Activated CD8-positive, alpha-beta T cell treated with anti-CD3 and anti-CD28 coated beads for 36 hours (primary cell): ENCODE measurements at regions not wholly inside any gene's neighbourhood (a gene's known extent, or its start where the extent isn't known, plus 50 kb on each side); places are given as distances from the start of the nearest gene placed in this dataset.

Experiments used
- ATAC-seq: fragments of 200-7000 bp; cut with Tn5 transposase; one replicate; pipeline ENCODE4 v1.10.0; 2021; ENCODE audit warnings: mild to moderate bottlenecking, moderate library complexity
- CTCF ChIA-PET: fragments of 350-600 bp; sonication (Branson Sonifier 250); formaldehyde crosslinking; loops from one replicate; lab custom pipeline; 2021; ENCODE audit warnings: antibody characterized with exemption; lab: Charles Lee
- POLR2A ChIA-PET: fragments of 350-600 bp; sonication (Branson Sonifier 250); formaldehyde crosslinking; loops from one replicate; lab custom pipeline; 2021; ENCODE audit warnings: antibody characterized with exemption; lab: Charles Lee
- DNase-seq: peaks from one replicate; pipeline ENCODE4 v3.0.0-alpha.2; 2020
- H3K27ac Mint-ChIP-seq: one replicate; pipeline ENCODE4 v1.8.0; 2021; ENCODE audit warnings: mild to moderate bottlenecking, mixed read lengths
- H3K27me3 Mint-ChIP-seq: one replicate; pipeline ENCODE4 v1.8.0; 2021; ENCODE audit warnings: mixed read lengths
- H3K36me3 Mint-ChIP-seq: one replicate; pipeline ENCODE4 v1.8.0; 2021; ENCODE audit warnings: low read depth, mixed read lengths
- H3K4me1 Mint-ChIP-seq: one replicate; pipeline ENCODE4 v1.8.0; 2021; ENCODE audit warnings: low read depth, mixed read lengths
- H3K4me3 Mint-ChIP-seq: one replicate; pipeline ENCODE4 v1.8.0; 2021; ENCODE audit warnings: mild to moderate bottlenecking, moderate library complexity, mixed read lengths
- H3K9me3 Mint-ChIP-seq: one replicate; pipeline ENCODE4 v1.8.0; 2021; ENCODE audit warnings: mixed read lengths
- CTCF ChIP-seq: fragments of 200-600 bp; IDR thresholded peaks from one replicate; pipeline ENCODE4 v1.8.0; 2022; ENCODE audit warnings: antibody characterized with exemption, mild to moderate bottlenecking
- intact Hi-C: fragments of 100-400 bp; cut with micrococcal nuclease; formaldehyde crosslinking; loops from one replicate; pipeline ENCODE4 v1.10.0; 2022

DNA sequence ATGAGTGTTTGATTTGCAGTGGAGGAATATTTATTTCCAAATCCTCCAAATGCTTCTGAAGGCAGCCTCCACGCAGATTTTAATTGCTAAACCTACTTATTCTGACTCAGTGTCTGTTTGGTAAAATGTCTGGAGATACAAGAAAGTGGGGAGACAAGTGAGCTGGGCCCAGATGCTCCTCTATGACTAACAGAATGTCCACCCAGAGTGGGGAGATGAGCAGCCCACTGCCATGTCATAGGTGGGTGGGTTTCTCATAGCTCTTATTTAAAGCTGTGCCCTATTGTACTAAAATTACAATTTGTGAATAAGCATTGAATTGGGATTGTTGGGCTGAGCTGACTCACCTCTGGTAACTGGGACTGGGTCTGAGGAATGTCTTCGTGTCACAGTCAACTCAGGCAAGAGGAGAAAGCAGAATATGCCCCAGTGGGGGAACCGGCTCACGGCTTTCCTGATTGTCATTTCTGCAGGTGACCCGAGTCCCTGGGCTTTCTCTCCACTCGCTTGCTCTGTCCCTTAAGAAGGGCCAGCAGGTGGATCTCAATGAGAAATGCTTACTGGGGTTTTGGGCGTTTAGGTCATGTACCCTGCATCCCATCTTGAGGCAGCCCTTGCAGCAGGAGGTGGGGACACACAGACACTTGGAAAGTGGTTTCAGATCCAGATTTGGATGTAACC, 116.3 kb upstream of the SPRED2 start:
- no peak for TF ChIP-seq CTCF
- Mint-ChIP-seq H3K4me1 (peaks cover 17% of the 10 kb centered on the region), H3K36me3 (no peaks in the 10 kb centered on the region), H3K27ac (no peak overlapping the region), H3K4me3 (no peak overlapping the region), H3K27me3 (peaks cover 1% of the 10 kb centered on the region), H3K9me3 (no peaks in the 10 kb centered on the region)
- CTCF ChIA-PET: no interaction called here
- DNase-seq (no peak), ATAC-seq (no peak)
- POLR2A ChIA-PET: no interaction called here
- intact Hi-C loops: no loop called here

- ChIA-PET CTCF (no interaction called here), POLR2A (no interaction called here)
- Mint-ChIP-seq H3K9me3 (no peaks in the 10 kb centered on the region), H3K27me3 (no peaks in the 10 kb centered on the region), H3K27ac (no peak overlapping the region), H3K36me3 (no peaks in the 10 kb centered on the region), H3K4me1 (peaks cover 13% of the 10 kb centered on the region), H3K4me3 (no peak overlapping the region)
- DNase-seq (no peak), ATAC-seq (no peak)
- intact Hi-C loops: no loop called here
- no peak for TF ChIP-seq CTCF
Measured at GRCh38 chr2:65548064-65548463, 115.7 kb upstream of the SPRED2 start.

- intact Hi-C loops: no loop called here
- no peak for ATAC-seq
- no peak overlapping the region for H3K27ac Mint-ChIP-seq
- CTCF ChIA-PET: no interaction called here
- no peaks in the 10 kb centered on the region for H3K36me3 Mint-ChIP-seq
- H3K4me1 Mint-ChIP-seq: peaks cover 13% of the 10 kb centered on the region
- H3K27me3 Mint-ChIP-seq: no peaks in the 10 kb centered on the region
- POLR2A ChIA-PET: no interaction called here
- H3K9me3 Mint-ChIP-seq: no peaks in the 10 kb centered on the region
- DNase-seq: no peak
- H3K4me3 Mint-ChIP-seq: no peak overlapping the region
- TF ChIP-seq CTCF: no peak
Measured at GRCh38 chr2:65545837-65546805, 113.7 kb upstream of the SPRED2 start.

DNA sequence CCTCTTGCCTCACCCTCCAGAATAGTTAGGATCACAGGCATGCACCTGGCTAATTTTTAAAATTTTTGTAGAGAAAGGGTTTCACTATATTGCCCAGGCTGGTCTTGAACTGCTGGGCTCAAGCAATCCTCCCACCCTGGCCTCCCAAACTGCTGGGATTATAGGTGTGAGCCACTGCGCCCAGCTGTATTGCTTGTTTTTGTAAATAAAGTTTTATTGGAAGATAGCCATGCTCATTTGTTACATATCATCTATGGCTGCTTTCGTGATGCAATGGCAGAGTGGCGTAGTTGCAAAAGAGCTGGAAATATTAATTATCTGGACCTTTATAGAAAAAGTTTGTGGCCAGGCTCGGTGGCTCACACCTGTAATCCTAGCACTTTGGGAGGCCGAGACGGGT, 109.4 kb upstream of the SPRED2 start:
- no peak for ATAC-seq
- H3K27ac Mint-ChIP-seq: no peak overlapping the region
- H3K36me3 Mint-ChIP-seq: no peaks in the 10 kb centered on the region
- H3K4me3 Mint-ChIP-seq: no peak overlapping the region
- H3K9me3 Mint-ChIP-seq: no peaks in the 10 kb centered on the region
- no peak for DNase-seq
- ChIA-PET POLR2A (no interaction called here), CTCF (interaction anchor here (1.2 kb wide), 1 partner anchor 32 kb away, joined by 3 read pairs; no protein-coding TSS in a partner anchor)
- peaks cover 4% of the 10 kb centered on the region for H3K4me1 Mint-ChIP-seq
- H3K27me3 Mint-ChIP-seq: peaks cover 4% of the 10 kb centered on the region
- TF ChIP-seq CTCF: no peak
- intact Hi-C loops: no loop called here

DNA sequence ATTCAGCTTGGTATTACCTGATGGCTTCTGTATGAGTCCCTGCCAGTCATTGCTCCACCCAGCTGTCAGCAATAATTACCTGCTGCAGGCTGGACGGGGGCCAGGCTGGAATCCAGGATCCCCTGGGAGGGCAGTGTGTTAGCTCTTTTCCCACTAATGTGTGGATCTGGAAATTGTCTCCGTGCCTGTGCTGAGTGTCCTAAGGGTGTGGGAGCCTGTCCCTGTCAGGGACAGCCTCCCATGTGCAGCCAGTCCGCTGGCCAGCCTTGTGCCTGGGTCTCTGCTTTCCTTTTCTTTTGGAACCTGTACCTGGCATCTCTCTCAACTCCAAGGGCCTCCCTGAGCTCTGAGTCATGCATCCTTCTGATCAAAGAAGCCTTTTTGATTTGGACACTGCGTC, 107.2 kb upstream of the SPRED2 start:
- Mint-ChIP-seq H3K27me3 (peaks cover 4% of the 10 kb centered on the region), H3K9me3 (no peaks in the 10 kb centered on the region), H3K27ac (no peak overlapping the region), H3K4me3 (no peak overlapping the region), H3K4me1 (no peaks in the 10 kb centered on the region), H3K36me3 (no peaks in the 10 kb centered on the region)
- ChIA-PET POLR2A (interaction anchor here (0.8 to 1.0 kb wide), 2 partner anchors 12 to 122 kb away, joined by 3 read pairs; no protein-coding TSS in a partner anchor), CTCF (interaction anchor here (1.2 to 1.5 kb wide), 2 partner anchors 11 to 189 kb away, joined by 3 read pairs; no protein-coding TSS in a partner anchor)
- TF ChIP-seq CTCF: no peak
- intact Hi-C loops: no loop called here
- no peak for ATAC-seq
- DNase-seq: no peak
